LNCAP (cell line): ENCODE measurements at regions not wholly inside any gene's neighbourhood (a gene's known extent, or its start where the extent isn't known, plus 50 kb on each side); places are given as distances from the start of the nearest gene placed in this dataset.

ENCODE experiments used
- TF ChIP-seq, protein P1 (sequence below): fragments of 450-650 bp; IDR thresholded peaks from 2 replicates; pipeline ENCODE4 v1.5.1; 2017; ENCODE audit warnings: mild to moderate bottlenecking

GRCh38 chr22:27630754-27631153 lies 170.8 kb downstream of the MN1 start:
- TF ChIP-seq, protein P1, sequence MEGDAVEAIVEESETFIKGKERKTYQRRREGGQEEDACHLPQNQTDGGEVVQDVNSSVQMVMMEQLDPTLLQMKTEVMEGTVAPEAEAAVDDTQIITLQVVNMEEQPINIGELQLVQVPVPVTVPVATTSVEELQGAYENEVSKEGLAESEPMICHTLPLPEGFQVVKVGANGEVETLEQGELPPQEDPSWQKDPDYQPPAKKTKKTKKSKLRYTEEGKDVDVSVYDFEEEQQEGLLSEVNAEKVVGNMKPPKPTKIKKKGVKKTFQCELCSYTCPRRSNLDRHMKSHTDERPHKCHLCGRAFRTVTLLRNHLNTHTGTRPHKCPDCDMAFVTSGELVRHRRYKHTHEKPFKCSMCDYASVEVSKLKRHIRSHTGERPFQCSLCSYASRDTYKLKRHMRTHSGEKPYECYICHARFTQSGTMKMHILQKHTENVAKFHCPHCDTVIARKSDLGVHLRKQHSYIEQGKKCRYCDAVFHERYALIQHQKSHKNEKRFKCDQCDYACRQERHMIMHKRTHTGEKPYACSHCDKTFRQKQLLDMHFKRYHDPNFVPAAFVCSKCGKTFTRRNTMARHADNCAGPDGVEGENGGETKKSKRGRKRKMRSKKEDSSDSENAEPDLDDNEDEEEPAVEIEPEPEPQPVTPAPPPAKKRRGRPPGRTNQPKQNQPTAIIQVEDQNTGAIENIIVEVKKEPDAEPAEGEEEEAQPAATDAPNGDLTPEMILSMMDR, result no peak

DNA sequence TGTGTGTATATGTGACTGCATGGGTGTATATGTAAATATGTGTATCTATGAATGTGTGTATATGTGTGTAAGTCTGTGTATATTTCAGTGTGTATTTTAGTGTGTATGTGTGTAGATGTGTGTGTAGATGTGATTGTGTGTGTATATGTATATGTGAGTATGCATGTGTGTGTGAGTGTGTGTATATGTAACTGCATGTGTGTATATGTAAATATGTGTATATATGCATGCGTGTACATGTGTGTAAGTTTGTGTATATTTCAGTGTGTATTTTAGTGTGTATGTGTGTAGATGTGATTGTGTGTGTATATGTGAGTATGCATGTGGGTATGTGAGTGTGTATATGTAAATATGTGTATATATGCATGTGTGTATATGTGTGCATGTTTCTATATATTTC lies 169.9 kb downstream of the MN1 start:
- TF ChIP-seq, protein P1, result no peak

DNA sequence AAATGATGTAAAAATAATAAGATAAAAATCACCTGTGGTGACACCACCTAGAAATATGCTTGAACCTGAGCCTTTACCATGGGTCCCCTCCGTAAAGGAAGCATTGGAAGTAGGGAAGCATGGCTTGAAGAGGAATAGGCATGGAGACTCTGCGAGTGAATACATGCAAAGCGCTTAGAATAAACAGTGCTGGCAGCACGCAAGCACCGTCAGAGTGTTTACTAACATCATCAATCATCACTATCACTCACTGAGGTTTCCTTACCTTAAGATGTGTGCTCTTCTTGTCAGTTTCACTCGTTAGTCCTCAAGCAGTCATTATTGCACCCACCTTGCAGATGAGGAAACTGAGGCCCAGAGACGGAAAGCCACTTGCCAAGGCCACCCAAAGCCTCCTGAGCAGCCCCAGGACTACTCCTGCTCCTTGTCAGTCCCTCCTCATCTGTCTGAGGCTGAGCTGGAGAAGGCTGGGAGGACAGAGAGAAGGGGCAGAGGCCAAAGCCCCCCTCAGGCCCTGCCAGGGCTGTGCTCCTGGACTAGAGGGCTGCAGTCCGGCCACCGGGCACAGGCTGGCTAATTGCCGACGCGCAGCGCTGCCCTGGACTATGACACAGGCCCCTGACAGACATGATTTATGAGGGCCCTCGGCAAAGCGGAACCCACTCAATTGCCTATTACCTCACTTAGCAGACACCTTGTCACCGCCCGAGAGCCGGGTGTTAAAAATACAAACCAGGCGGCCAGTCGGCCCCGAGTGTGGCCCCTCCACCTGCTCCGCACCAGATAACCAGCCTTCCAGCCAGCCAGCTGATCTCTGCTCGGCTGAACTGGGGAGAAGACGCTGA lies 168.9 kb downstream of the MN1 start:
- TF ChIP-seq, protein P1, result no peak

- TF ChIP-seq, protein P1, result no peak
Observed at GRCh38 chr22:27633296-27633871, 168.2 kb downstream of the MN1 start.

- TF ChIP-seq, protein P1, result no peak
Observed at GRCh38 chr22:27634043-27634740, 167.4 kb downstream of the MN1 start.

DNA sequence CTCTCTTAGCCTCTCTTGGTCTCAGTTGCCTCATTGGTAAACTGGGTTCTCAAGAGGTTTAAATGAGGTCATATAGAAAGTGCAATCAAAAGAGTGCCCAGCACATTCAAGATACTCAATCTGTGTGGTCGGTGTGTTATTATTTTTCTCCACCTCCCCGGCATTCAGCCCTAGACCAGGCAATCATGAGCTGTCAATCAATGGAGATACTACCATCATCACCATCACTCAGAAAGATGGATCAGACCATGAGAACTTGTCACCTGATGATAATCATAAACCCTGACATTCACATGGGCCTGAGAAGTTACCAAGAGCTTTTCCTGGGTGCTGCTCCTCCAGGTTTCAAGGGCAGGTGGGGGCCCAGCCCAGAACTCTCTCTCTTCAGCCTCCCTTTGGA lies 166.1 kb downstream of the MN1 start:
- TF ChIP-seq, protein P1, result no peak

- TF ChIP-seq, protein P1, result no peak
Observed at GRCh38 chr22:27635852-27636251, 165.7 kb downstream of the MN1 start.
